Activated T-helper 2 cell treated with anti-CD3 and anti-CD28 coated beads, Interferon-gamma antibody, Interleukin-2, Interleukin-4, amounts not matched to agents 10 μg/mL and 5 μg/mL and 100 μg/mL, durations not matched to agents 14 hours and 24 hours and 36 hours (primary cell): ENCODE measurements at regions not wholly inside any gene's neighbourhood (a gene's known extent, or its start where the extent isn't known, plus 50 kb on each side); places are given as distances from the start of the nearest gene placed in this dataset.
"Not testable (repeated sequence)": the region's sequence is repeated elsewhere in the genome, so short reads cannot be mapped to it uniquely, and the experiment has no call there.

ENCODE experiments used
- DNase-seq: peaks from one replicate; pipeline ENCODE4 v3.0.0; 2021; ENCODE audit warnings: low spot score
- H3K27ac Mint-ChIP-seq: one replicate; pipeline ENCODE4 v1.8.0; 2021; ENCODE audit warnings: mixed read lengths
- H3K27me3 Mint-ChIP-seq: one replicate; pipeline ENCODE4 v1.8.0; 2021; ENCODE audit warnings: low read depth, mixed read lengths
- H3K36me3 Mint-ChIP-seq: one replicate; pipeline ENCODE4 v1.8.0; 2021; ENCODE audit warnings: low read depth, mixed read lengths
- H3K4me1 Mint-ChIP-seq: one replicate; pipeline ENCODE4 v1.8.0; 2021; ENCODE audit warnings: low read depth, mixed read lengths
- H3K4me3 Mint-ChIP-seq: one replicate; pipeline ENCODE4 v1.8.0; 2021; ENCODE audit warnings: low read depth, mild to moderate bottlenecking, moderate library complexity, mixed read lengths
- H3K9me3 Mint-ChIP-seq: one replicate; pipeline ENCODE4 v1.8.0; 2021; ENCODE audit warnings: mixed read lengths
- intact Hi-C: fragments of 100-400 bp; cut with micrococcal nuclease; formaldehyde crosslinking; loops from one replicate; pipeline ENCODE4 v1.15.1; 2023

DNA sequence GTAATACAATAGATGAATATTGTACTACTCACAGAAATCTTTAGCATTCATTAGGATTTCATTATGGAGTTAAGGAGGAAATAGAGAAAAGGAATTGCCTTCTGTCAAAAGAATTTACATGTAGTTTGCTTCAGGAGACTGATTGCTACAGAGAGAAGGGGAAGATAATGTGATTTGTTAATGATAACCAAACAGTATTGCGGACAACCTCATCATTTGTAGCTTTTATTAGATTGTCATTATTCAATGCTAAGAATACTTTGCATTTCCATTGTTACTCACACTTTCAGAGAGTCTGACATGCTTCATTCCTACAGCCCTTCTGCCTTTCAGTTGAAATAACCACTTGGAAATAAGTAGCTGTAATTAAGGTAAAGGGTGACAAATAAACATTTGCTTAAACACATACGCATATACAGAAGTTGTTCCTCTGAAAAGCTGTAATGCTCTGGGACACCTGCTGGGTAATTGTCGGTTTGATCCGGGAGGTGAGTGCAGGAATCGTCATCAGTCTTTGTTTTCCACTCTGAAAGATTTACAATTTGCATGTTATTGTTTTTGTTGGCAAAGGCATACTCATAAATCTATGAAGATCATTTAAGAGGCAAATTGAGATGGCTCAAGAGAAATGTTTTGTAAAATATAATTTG is 600.2 kb downstream of the TRHDE start:
- Mint-ChIP-seq H3K27ac (no peak overlapping the region), H3K27me3 (no peaks in the 10 kb centered on the region), H3K36me3 (no peaks in the 10 kb centered on the region), H3K9me3 (peaks cover 28% of the 10 kb centered on the region), H3K4me1 (no peaks in the 10 kb centered on the region), H3K4me3 (no peak overlapping the region)
- no peak for DNase-seq
- intact Hi-C loops = no loop called here

DNA sequence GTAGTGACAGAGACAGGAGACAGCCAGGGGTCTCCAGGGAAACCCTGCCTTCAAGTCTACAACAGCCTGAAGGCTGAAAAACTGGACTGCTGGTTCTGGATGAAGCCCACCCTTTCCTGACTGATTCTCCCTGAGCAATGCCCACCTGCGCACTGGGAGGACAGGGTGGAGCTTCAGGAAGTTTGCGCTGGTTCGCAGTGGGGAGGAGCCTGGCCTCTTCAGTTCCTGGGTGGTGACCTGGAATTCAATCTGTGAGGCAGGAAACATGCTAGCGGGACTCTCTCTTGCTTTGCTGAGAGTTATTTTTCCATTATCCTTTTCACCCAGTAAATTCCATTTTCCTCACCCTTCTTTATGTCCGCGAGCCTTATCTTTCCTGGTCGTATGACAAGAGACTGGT is 600.8 kb downstream of the TRHDE start:
- Mint-ChIP-seq H3K27me3 (no peaks in the 10 kb centered on the region), H3K27ac (no peak overlapping the region), H3K4me1 (no peaks in the 10 kb centered on the region), H3K4me3 (no peak overlapping the region), H3K36me3 (no peaks in the 10 kb centered on the region), H3K9me3 (peaks cover 32% of the 10 kb centered on the region)
- intact Hi-C loops = no loop called here
- no peak for DNase-seq

DNA sequence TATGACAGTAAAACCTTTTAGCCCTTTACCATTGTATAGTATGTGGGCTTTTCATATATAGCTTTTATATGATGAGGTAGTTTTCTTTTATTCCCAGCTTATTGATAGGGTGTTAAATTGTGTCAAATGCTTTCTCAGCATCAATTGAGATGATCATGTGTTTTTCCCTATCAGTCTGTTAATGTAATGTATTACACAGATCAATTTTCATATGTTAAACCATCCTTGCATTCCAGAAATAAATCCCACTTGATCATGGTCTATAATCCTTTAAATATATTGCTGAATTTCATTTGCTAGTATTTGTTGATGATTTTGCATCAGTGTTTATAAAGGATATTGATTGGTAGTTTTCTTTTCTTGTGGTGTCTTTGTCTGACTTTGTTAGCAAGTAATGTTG is 603.9 kb downstream of the TRHDE start:
- Mint-ChIP-seq H3K9me3 (peaks cover 40% of the 10 kb centered on the region), H3K4me3 (no peak overlapping the region), H3K4me1 (no peaks in the 10 kb centered on the region), H3K27ac (no peak overlapping the region), H3K27me3 (no peaks in the 10 kb centered on the region), H3K36me3 (no peaks in the 10 kb centered on the region)
- DNase-seq = no peak
- intact Hi-C loops = no loop called here

DNA sequence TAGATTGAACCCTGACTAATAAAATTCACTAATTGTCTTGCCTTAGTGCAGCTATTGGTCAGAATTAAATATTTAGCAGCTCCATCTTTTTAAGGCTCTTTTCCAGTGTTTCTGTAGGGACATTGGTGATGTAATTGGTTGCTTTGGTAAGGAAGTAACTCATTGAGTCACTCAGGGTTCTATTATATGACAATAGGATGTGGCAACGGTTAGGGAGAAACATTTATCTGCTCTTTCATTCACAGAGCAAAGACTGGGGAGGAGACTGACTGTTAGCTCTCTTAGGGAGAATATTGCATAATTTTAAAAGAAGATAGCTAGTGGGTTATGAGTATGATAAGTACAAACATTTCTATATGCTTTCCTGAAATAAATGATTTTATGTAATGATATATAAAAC is 616.5 kb downstream of the TRHDE start:
- Mint-ChIP-seq H3K27me3 (no peaks in the 10 kb centered on the region), H3K27ac (no peak overlapping the region), H3K4me1 (no peaks in the 10 kb centered on the region), H3K4me3 (no peak overlapping the region), H3K9me3 (no peaks in the 10 kb centered on the region), H3K36me3 (no peaks in the 10 kb centered on the region)
- intact Hi-C loops = no loop called here
- DNase-seq = no peak

DNA sequence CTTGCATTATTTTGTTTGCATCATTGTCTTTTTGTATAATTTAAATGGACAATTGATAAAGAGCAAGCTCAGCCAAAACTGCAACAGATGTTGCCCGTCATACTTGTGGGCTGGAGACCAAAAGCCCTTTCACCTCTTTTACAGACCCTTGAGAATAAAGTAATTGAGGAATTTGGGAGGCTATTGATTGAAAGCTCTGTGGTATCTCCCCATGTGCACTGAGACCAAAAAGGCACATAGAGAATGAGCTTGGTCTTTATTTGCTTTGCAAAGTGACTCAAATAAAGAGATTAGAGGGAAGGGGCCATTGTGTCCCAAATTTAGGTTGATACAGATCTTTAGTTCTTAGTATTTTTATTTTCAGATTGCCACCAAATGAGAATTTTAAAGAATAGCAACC is 617.6 kb downstream of the TRHDE start:
- no peak overlapping the region for H3K4me3 Mint-ChIP-seq
- H3K27me3 Mint-ChIP-seq = no peaks in the 10 kb centered on the region
- intact Hi-C loops = no loop called here
- H3K4me1 Mint-ChIP-seq = no peaks in the 10 kb centered on the region
- no peaks in the 10 kb centered on the region for H3K9me3 Mint-ChIP-seq
- no peak for DNase-seq
- no peaks in the 10 kb centered on the region for H3K36me3 Mint-ChIP-seq
- no peak overlapping the region for H3K27ac Mint-ChIP-seq

DNA sequence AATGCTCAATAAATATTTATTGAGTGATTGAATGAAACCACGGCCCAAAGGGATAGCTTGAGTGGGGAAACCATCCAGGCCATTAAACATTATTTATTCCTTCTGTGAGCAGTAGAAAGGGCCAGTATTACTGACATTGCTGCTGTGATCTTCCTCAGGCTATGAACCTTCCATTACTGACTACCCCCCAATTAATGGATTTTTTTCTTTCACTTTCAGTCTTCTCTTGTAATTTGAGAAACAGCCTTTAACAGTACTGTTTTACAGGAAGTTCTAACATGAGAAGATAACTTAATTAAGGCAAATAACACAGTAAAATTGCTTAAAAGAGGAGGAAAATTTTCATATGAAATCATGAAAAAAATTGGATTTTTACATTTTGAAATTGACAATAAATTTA is 629.5 kb downstream of the TRHDE start:
- no peaks in the 10 kb centered on the region for H3K36me3 Mint-ChIP-seq
- H3K27ac Mint-ChIP-seq = no peak overlapping the region
- no peak overlapping the region for H3K4me3 Mint-ChIP-seq
- H3K27me3 Mint-ChIP-seq = no peaks in the 10 kb centered on the region
- no peaks in the 10 kb centered on the region for H3K4me1 Mint-ChIP-seq
- intact Hi-C loops = no loop called here
- peaks cover 7% of the 10 kb centered on the region for H3K9me3 Mint-ChIP-seq
- no peak for DNase-seq

DNA sequence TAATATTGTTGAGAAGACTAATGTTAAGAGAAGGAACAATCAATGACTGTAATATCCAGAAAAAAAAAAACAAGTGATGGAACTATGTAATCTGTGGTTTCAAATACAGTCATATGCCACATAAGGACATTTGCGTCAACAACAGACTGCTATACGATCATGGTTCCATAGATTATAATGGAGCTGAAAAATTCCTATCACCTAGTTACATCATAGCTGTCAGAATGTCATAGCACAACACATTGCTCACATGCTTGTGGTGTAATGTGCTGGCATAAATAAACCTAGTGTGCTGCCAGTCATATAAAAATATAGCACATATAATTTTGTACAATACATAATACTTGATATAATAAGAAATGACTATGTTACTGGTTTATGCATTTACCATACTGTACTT is 653.5 kb downstream of the TRHDE start:
- intact Hi-C loops = no loop called here
- Mint-ChIP-seq H3K4me1 (no peaks in the 10 kb centered on the region), H3K9me3 (no peaks in the 10 kb centered on the region), H3K36me3 (no peaks in the 10 kb centered on the region), H3K4me3 (no peak overlapping the region), H3K27ac (no peak overlapping the region), H3K27me3 (no peaks in the 10 kb centered on the region)
- DNase-seq = no peak

DNA sequence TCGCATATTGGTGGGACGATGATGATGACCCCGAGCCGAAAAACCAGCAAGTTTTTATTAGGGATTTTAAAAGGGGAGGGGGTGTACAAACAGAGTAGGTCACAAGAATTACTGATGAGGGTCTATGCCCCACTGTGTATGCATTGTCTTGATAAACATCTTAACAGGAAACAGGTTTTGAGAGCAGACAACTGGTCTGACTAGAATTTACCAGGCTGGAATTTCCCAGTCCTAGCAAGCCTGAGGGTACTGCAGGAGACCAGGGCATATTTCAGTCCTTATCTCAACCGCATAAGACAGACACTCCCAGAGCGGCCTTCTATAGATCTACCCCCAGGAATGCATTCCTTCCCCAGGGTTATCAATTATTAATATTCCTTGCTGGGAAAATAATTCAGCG is 659.7 kb downstream of the TRHDE start:
- H3K36me3 Mint-ChIP-seq, DNase-seq, intact Hi-C loops, H3K27ac Mint-ChIP-seq, H3K4me3 Mint-ChIP-seq, H3K27me3 Mint-ChIP-seq, H3K4me1 Mint-ChIP-seq: not testable (repeated sequence)
- peaks cover 29% of the 10 kb centered on the region for H3K9me3 Mint-ChIP-seq

DNA sequence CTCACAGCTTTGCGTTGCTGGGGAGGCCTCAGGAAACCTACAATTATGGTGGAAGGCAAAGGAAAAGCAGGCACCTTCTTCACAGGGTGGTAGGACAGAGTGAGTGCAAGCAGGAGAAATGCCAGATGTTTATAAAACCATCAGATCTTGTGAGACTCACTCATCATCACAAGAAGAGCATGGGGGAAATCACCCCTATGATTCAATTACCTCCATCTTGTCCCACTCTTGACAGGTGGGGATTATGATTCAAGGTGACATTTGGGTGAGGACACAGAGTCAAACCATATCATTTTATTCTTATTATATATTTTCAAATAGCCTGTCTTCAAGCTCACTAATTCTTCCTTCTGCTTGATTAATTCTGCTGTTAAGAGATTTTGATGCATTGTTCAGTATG is 665.3 kb downstream of the TRHDE start:
- DNase-seq = no peak
- intact Hi-C loops = no loop called here
- Mint-ChIP-seq H3K27ac (no peak overlapping the region), H3K9me3 (peaks cover 43% of the 10 kb centered on the region), H3K36me3 (no peaks in the 10 kb centered on the region), H3K27me3 (no peaks in the 10 kb centered on the region), H3K4me1 (no peaks in the 10 kb centered on the region), H3K4me3 (no peak overlapping the region)

DNA sequence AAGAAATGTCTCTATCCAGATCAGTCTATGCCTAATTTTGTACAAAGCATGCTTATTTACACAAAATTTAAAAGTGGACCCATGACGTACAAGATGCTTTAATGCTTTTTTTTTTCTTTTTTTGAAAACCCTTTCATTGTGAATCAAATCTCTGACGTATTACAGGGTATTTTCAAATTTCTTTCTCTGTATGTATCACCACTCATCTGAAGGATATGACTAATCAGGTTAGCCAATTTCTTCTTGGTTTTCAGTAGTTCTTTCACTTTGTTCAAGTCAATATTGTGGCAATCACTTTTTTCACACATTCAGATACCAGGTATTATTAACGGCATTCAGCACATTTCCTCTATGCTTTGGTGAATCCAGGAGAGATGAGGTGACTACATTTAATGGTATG is 685.3 kb downstream of the TRHDE start:
- H3K27me3 Mint-ChIP-seq = no peaks in the 10 kb centered on the region
- no peaks in the 10 kb centered on the region for H3K4me1 Mint-ChIP-seq
- peaks cover 14% of the 10 kb centered on the region for H3K9me3 Mint-ChIP-seq
- H3K36me3 Mint-ChIP-seq = no peaks in the 10 kb centered on the region
- intact Hi-C loops = no loop called here
- DNase-seq = no peak
- no peak overlapping the region for H3K27ac Mint-ChIP-seq
- H3K4me3 Mint-ChIP-seq = no peak overlapping the region

DNA sequence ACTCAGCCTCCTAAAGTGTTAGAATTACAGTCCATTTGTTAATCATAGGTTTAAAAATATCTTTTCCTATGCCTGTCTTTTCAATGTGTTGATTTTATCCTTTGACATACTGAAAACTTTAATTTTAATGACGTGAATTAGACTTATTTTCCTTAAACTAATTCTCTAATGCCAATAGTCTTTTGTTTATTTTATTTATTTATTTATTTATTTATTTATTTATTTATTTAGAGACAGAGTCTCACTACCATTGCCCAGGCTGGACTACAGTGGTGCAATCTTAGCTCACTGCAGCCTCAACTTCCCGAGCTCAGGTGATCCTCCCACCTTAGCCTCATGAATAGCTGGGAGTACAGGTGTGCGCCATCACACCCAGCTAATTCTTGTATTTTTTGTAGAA is 694.5 kb downstream of the TRHDE start:
- H3K4me1 Mint-ChIP-seq = no peaks in the 10 kb centered on the region
- H3K27ac Mint-ChIP-seq = no peak overlapping the region
- H3K36me3 Mint-ChIP-seq = no peaks in the 10 kb centered on the region
- no peaks in the 10 kb centered on the region for H3K27me3 Mint-ChIP-seq
- DNase-seq = no peak
- peaks cover 21% of the 10 kb centered on the region for H3K9me3 Mint-ChIP-seq
- no peak overlapping the region for H3K4me3 Mint-ChIP-seq
- intact Hi-C loops = no loop called here

DNA sequence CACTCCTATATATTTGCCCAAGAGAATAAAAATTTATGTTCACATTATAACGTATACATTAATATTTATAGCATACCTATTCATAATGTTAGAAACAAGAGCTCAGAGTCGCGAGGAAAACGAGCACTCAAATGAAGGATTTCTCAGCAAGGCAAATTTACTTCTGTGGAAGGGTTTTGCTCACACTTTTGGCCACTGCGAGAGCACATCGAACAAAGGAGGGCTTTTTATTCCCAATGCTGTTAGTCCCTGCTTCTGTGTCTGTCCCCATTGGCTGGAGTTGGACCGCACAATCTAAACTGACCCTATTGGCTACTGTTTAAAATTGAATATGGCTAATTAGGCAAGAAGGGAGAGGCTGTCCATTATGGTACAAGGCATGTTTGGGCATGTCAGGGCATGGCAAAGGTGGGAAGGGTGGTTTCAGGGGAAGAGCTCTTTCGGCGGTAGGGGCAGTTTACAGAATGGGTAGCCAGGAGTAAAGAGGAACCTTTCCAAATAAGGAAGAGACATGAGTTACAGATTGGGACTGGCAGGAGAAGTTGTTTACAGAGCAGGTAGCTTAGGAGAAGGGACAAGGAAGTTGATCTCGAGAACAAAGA is 702.9 kb downstream of the TRHDE start:
- intact Hi-C loops = no loop called here
- Mint-ChIP-seq H3K4me3 (no peak overlapping the region), H3K4me1 (no peaks in the 10 kb centered on the region), H3K9me3 (peaks cover 32% of the 10 kb centered on the region), H3K36me3 (no peaks in the 10 kb centered on the region), H3K27ac (no peak overlapping the region), H3K27me3 (no peaks in the 10 kb centered on the region)
- DNase-seq = no peak

DNA sequence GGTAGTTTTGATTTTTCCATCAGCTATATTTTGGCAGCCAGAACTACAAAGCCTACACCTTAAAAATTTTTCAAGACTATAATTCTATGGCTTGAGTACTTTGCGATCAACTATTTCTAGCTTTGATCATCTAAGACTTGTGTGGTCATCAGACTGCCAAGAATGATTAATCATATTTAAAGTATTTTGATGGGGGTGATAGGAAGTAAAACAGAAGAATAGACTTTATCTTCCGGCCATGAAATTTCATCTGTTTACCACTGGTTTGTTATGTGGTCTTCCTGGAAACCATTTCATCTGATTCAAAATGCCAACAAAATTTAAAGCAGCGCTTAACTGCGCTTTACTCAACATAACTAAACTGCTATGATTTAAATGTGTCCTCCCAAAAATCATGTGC is 706.8 kb downstream of the TRHDE start:
- DNase-seq = no peak
- intact Hi-C loops = no loop called here
- Mint-ChIP-seq H3K27me3 (no peaks in the 10 kb centered on the region), H3K4me1 (no peaks in the 10 kb centered on the region), H3K9me3 (peaks cover 24% of the 10 kb centered on the region), H3K27ac (no peak overlapping the region), H3K36me3 (no peaks in the 10 kb centered on the region), H3K4me3 (no peak overlapping the region)

DNA sequence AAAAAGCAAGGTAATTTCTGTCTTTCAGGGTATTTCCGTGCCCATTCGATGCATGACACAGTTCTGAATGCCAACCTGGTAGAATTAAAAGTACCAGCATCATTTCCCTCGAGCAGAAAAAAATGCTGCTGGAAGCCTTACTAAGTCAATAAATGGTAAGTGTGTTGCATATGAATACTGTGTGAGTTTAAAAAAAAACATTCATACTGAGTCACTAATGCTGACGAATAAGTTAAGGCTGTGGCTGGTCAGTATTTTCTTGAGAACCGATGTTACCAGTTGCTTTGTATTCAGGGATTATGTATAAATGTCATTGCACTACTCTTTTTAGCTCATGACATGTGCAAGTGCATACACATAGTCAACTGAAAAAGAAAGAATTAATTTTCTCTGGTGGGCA is 710.2 kb downstream of the TRHDE start:
- H3K27ac Mint-ChIP-seq = no peak overlapping the region
- no peaks in the 10 kb centered on the region for H3K27me3 Mint-ChIP-seq
- intact Hi-C loops = no loop called here
- no peak overlapping the region for H3K4me3 Mint-ChIP-seq
- H3K9me3 Mint-ChIP-seq = peaks cover 15% of the 10 kb centered on the region
- H3K4me1 Mint-ChIP-seq = no peaks in the 10 kb centered on the region
- no peak for DNase-seq
- H3K36me3 Mint-ChIP-seq = no peaks in the 10 kb centered on the region
